SU-DHL-6 (cell line): ENCODE measurements at regions not wholly inside any gene's neighbourhood (a gene's known extent, or its start where the extent isn't known, plus 50 kb on each side); places are given as distances from the start of the nearest gene placed in this dataset.

ENCODE experiments used
- EZH2phosphoT487 ChIP-seq: fragments of 200-600 bp; sonication (generic), shearing (Covaris generic); conservative IDR thresholded peaks from 2 replicates; pipeline ENCODE4 v1.6.1; 2018; ENCODE audit warnings: mild to moderate bottlenecking, antibody characterized with exemption, low read length, moderate library complexity, mixed read lengths
- TF ChIP-seq, protein P1 (sequence below): fragments of 200-600 bp; sonication (generic); IDR thresholded peaks from one replicate; pipeline ENCODE4 v1.5.1; 2017; ENCODE audit warnings: antibody characterized with exemption, mild to moderate bottlenecking, low read length, moderate library complexity; ENCODE audit not compliant: insufficient read depth, poor library complexity, severe bottlenecking

DNA sequence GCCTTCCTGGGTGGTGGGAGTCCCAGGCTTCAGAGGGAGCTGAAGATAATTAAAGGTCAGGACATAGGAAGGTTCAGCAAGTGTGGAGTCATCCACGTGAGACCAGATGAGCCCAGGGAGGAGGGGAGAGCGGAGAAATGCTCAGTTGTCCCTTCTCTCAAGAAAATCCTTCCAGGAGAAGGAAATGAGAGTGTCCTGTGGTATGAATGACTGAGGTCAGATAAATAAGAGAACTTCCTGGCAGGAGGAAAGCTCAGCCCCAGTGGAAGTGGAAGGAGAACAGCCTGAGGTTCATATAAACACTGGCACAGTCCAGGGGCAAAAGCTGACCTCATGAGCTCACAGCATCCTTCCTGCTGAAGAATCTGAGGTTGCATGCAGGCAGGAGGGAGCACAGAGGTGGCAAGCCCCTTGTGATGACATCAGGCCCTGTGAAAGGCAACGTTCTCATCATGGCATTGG is 97.6 kb downstream of the NAV1 start:
- TF ChIP-seq, protein P1, sequence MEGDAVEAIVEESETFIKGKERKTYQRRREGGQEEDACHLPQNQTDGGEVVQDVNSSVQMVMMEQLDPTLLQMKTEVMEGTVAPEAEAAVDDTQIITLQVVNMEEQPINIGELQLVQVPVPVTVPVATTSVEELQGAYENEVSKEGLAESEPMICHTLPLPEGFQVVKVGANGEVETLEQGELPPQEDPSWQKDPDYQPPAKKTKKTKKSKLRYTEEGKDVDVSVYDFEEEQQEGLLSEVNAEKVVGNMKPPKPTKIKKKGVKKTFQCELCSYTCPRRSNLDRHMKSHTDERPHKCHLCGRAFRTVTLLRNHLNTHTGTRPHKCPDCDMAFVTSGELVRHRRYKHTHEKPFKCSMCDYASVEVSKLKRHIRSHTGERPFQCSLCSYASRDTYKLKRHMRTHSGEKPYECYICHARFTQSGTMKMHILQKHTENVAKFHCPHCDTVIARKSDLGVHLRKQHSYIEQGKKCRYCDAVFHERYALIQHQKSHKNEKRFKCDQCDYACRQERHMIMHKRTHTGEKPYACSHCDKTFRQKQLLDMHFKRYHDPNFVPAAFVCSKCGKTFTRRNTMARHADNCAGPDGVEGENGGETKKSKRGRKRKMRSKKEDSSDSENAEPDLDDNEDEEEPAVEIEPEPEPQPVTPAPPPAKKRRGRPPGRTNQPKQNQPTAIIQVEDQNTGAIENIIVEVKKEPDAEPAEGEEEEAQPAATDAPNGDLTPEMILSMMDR, result no peak
- no peak for TF ChIP-seq EZH2phosphoT487
